Choroid plexus epithelial cell (primary cell): ENCODE measurements at regions not wholly inside any gene's neighbourhood (a gene's known extent, or its start where the extent isn't known, plus 50 kb on each side); places are given as distances from the start of the nearest gene placed in this dataset.

Experiments used
- DNase-seq: peaks from one replicate; pipeline ENCODE4 v3.0.0-alpha.2; 2010; ENCODE audit warnings: low read depth
- H3K4me3 ChIP-seq: 2 replicates; pipeline ENCODE4 v1.5.1; 2011; ENCODE audit warnings: low read depth, mild to moderate bottlenecking, control low read depth, low read length, moderate library complexity
- TF ChIP-seq, protein P1 (sequence below): conservative IDR thresholded peaks from 2 replicates; pipeline ENCODE4 v1.5.1; 2011; ENCODE audit warnings: low read depth, mild to moderate bottlenecking, control low read depth, inconsistent platforms, low read length, moderate library complexity

DNA sequence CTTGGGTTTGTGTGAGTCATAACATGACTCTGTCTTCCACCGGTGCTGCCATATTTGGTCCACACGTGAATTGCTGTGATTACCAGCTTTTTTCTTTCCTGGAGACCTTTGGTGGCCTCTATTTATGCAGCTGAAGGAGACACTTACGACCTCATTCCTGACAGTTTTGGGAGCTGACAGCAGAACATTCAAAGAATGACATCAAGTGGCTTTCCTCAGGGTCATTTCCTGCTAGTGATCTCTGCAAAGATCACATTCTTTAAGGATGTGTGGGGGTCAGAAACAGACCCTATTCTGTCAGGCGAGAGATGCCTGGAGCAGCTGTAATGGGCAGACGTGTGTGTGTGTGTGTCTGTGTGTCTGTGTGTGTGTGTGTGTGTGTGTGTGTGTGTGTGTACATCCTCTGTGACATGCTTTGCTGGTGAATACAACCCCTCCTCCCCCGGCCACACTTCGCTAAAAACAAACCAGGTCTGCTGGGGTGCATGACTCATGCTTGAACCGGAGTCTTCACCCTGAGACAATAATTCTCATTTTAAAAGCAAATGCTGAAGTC lies 115.6 kb downstream of the TMEM170B start:
- H3K4me3 ChIP-seq = no peak overlapping the region
- TF ChIP-seq, protein P1, sequence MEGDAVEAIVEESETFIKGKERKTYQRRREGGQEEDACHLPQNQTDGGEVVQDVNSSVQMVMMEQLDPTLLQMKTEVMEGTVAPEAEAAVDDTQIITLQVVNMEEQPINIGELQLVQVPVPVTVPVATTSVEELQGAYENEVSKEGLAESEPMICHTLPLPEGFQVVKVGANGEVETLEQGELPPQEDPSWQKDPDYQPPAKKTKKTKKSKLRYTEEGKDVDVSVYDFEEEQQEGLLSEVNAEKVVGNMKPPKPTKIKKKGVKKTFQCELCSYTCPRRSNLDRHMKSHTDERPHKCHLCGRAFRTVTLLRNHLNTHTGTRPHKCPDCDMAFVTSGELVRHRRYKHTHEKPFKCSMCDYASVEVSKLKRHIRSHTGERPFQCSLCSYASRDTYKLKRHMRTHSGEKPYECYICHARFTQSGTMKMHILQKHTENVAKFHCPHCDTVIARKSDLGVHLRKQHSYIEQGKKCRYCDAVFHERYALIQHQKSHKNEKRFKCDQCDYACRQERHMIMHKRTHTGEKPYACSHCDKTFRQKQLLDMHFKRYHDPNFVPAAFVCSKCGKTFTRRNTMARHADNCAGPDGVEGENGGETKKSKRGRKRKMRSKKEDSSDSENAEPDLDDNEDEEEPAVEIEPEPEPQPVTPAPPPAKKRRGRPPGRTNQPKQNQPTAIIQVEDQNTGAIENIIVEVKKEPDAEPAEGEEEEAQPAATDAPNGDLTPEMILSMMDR = no peak
- DNase-seq = peak; percentile 96

DNA sequence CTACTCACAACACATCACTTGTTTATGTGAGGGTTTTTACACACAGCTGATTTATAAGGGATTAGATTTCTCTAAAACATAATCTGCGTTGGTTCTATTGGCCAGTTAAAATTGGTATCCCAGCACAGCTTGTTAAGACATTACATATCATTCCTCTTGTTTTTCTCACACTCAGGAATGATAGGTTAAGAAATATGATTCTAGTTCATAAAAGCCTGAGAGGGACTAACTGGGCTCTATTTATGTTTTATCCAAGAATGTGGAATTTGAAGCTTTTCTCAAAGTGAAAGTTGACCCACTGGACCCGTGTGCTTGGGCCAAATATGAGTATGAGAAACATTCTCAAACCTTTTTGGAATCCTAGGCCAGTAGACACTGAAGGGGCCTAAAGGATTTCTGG lies 117.3 kb downstream of the TMEM170B start:
- H3K4me3 ChIP-seq = no peak overlapping the region
- TF ChIP-seq, protein P1 = no peak
- peak; percentile 74 for DNase-seq

- DNase-seq = no peak
Measured at GRCh38 chr6:11656491-11656890, 118.9 kb downstream of the TMEM170B start.

DNA sequence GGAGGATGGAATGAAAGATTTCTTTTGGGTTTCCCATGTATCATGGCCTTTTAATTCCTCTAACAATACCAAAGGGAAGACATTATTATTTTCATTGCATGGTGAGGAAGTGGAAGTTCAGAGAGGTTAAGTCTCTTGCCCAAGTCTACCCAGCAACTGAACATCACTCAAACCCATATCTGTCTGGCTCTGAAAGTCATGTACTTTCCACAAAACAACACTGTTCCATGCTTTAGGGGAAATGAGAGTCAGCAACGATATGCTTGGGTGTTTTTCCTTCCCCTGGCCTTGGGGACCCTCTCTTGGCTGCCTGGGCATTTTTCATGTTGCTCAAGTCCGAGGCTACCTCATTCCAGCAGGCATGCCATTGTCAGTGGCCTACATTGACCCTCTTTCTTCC lies 118.8 kb downstream of the ADTRP start:
- H3K4me3 ChIP-seq = no peak overlapping the region
- no peak for DNase-seq
- TF ChIP-seq, protein P1 = no peak

More at GRCh38 chr6:11656491-11656890, 118.9 kb downstream of the TMEM170B start:
- H3K4me3 ChIP-seq = no peak overlapping the region
- TF ChIP-seq, protein P1 = no peak

DNA sequence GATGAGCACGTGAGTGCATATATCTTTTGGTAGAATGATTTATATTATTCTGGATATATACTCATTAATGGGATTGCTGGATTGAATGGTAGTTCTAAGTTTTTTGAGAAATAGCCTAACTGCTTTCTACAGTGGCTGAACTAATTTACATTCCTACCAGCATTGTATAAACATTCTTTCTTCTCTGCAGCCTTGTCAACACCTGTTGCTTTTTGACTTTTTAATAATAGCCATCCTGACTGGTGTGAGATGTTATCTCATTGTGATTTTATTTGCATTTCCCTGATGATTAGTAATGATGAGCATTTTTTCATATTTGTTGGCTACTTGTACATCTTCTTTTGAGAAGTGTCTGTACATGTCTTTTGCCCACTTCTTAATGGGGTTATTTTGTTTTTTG lies 116.3 kb downstream of the ADTRP start:
- no peak overlapping the region for H3K4me3 ChIP-seq
- DNase-seq = no peak
- TF ChIP-seq, protein P1 = no peak

GRCh38 chr6:11663519-11663918 lies 115.1 kb downstream of the ADTRP start:
- TF ChIP-seq, protein P1 = no peak
- no peak overlapping the region for H3K4me3 ChIP-seq
- no peak for DNase-seq
